ENCODE measurements at regions not wholly inside any gene's neighbourhood (a gene's known extent, or its start where the extent isn't known, plus 50 kb on each side); places are given as distances from the start of the nearest gene placed in this dataset.

GRCh38 chr6:21715180-21715579 is 121.6 kb downstream of the SOX4 start:
- H2AFZ ChIP-seq (ENCODE audit: control insufficient read depth, low read length), result no peak overlapping the region
- H3K9me1 ChIP-seq (ENCODE audit: control insufficient read depth, extremely low read depth, insufficient read depth, low read length), result no peaks in the 10 kb centered on the region
- DNase-seq (ENCODE audit: low read depth, low spot score) (no peak), FAIRE-seq (no peak)
- dilution Hi-C loops (cut with MboI; ENCODE audit: extremely low pct_ligation_motif_present, low sequenced_read_pairs), result no loop called here
- no peaks in the 10 kb centered on the region for H3K79me2 ChIP-seq (ENCODE audit: control insufficient read depth, insufficient read depth, low read length)
- no peaks in the 10 kb centered on the region for H4K20me1 ChIP-seq (ENCODE audit: control insufficient read depth, extremely low read depth, insufficient read depth, low read length)
- no peaks in the 10 kb centered on the region for H3K9me3 ChIP-seq (ENCODE audit: control insufficient read depth, low read depth, low read length)
- no peak overlapping the region for H3K4me2 ChIP-seq (ENCODE audit: control insufficient read depth, extremely low read depth, insufficient read depth, low read depth, low read length)
- H3K36me3 ChIP-seq (ENCODE audit: control insufficient read depth in 2 of 2, extremely low read depth in 1 of 2, insufficient read depth in 2 of 2, low read length in 2 of 2), result no peaks in the 10 kb centered on the region
- no peak overlapping the region for H3K4me3 ChIP-seq (ENCODE audit: control insufficient read depth in 2 of 3, extremely low read depth in 1 of 3, insufficient read depth in 2 of 3, low read depth in 1 of 3, low read length in 3 of 3)
- no peak for TF ChIP-seq EZH2 (IDR thresholded peaks at IDR 0.05; ENCODE audit: low read length)
- TF ChIP-seq CTCF (optimal IDR thresholded peaks at IDR 0.05 in 1 of 3, IDR thresholded peaks at IDR 0.05 in 1 of 3, conservative IDR thresholded peaks at IDR 0.05 in 1 of 3; ENCODE audit: extremely low read depth in 1 of 3, insufficient read depth in 2 of 3, low read length in 3 of 3), result no peak
- no peak overlapping the region for H3K9ac ChIP-seq (ENCODE audit: control insufficient read depth, extremely low read depth, insufficient read depth, low read length)
- H3K27ac ChIP-seq (ENCODE audit: control insufficient read depth, insufficient read depth, low read length), result no peak overlapping the region
- H3K27me3 ChIP-seq (ENCODE audit: control insufficient read depth, extremely low read depth, insufficient read depth, low read length), result no peaks in the 10 kb centered on the region
- no peaks in the 10 kb centered on the region for H3K4me1 ChIP-seq (ENCODE audit: control insufficient read depth, extremely low read depth, insufficient read depth, low read length)

- no peak overlapping the region for H3K27ac ChIP-seq (ENCODE audit: control insufficient read depth, insufficient read depth, low read length)
- FAIRE-seq, result no peak
- no peaks in the 10 kb centered on the region for H3K36me3 ChIP-seq (ENCODE audit: control insufficient read depth in 2 of 2, extremely low read depth in 1 of 2, insufficient read depth in 2 of 2, low read length in 2 of 2)
- H4K20me1 ChIP-seq (ENCODE audit: control insufficient read depth, extremely low read depth, insufficient read depth, low read length), result no peaks in the 10 kb centered on the region
- no peak overlapping the region for H3K9ac ChIP-seq (ENCODE audit: control insufficient read depth, extremely low read depth, insufficient read depth, low read length)
- H2AFZ ChIP-seq (ENCODE audit: control insufficient read depth, low read length), result no peak overlapping the region
- dilution Hi-C loops (cut with MboI; ENCODE audit: extremely low pct_ligation_motif_present, low sequenced_read_pairs), result no loop called here
- no peaks in the 10 kb centered on the region for H3K79me2 ChIP-seq (ENCODE audit: control insufficient read depth, insufficient read depth, low read length)
- H3K27me3 ChIP-seq (ENCODE audit: control insufficient read depth, extremely low read depth, insufficient read depth, low read length), result no peaks in the 10 kb centered on the region
- no peaks in the 10 kb centered on the region for H3K9me3 ChIP-seq (ENCODE audit: control insufficient read depth, low read depth, low read length)
- TF ChIP-seq EZH2 (IDR thresholded peaks at IDR 0.05; ENCODE audit: low read length), result no peak
- H3K4me1 ChIP-seq (ENCODE audit: control insufficient read depth, extremely low read depth, insufficient read depth, low read length), result no peaks in the 10 kb centered on the region
- no peak overlapping the region for H3K4me3 ChIP-seq (ENCODE audit: control insufficient read depth in 2 of 3, extremely low read depth in 1 of 3, insufficient read depth in 2 of 3, low read depth in 1 of 3, low read length in 3 of 3)
- no peak for DNase-seq (ENCODE audit: low read depth, low spot score)
- no peak overlapping the region for H3K4me2 ChIP-seq (ENCODE audit: control insufficient read depth, extremely low read depth, insufficient read depth, low read depth, low read length)
- no peaks in the 10 kb centered on the region for H3K9me1 ChIP-seq (ENCODE audit: control insufficient read depth, extremely low read depth, insufficient read depth, low read length)
Observed at GRCh38 chr6:21722510-21722909, 129.0 kb downstream of the SOX4 start.

- Histone ChIP-seq H3K27ac (ENCODE audit: control insufficient read depth, insufficient read depth, low read length) (no peak overlapping the region), H3K4me1 (ENCODE audit: control insufficient read depth, extremely low read depth, insufficient read depth, low read length) (peaks cover 6% of the 10 kb centered on the region), H3K9me3 (ENCODE audit: control insufficient read depth, low read depth, low read length) (no peaks in the 10 kb centered on the region), H3K36me3 (ENCODE audit: control insufficient read depth in 2 of 2, extremely low read depth in 1 of 2, insufficient read depth in 2 of 2, low read length in 2 of 2) (no peaks in the 10 kb centered on the region), H3K4me2 (ENCODE audit: control insufficient read depth, extremely low read depth, insufficient read depth, low read depth, low read length) (no peak overlapping the region), H3K9me1 (ENCODE audit: control insufficient read depth, extremely low read depth, insufficient read depth, low read length) (no peaks in the 10 kb centered on the region), H2AFZ (ENCODE audit: control insufficient read depth, low read length) (no peak overlapping the region), H3K27me3 (ENCODE audit: control insufficient read depth, extremely low read depth, insufficient read depth, low read length) (no peaks in the 10 kb centered on the region), H3K9ac (ENCODE audit: control insufficient read depth, extremely low read depth, insufficient read depth, low read length) (no peak overlapping the region), H3K79me2 (ENCODE audit: control insufficient read depth, insufficient read depth, low read length) (no peaks in the 10 kb centered on the region), H3K4me3 (ENCODE audit: control insufficient read depth in 2 of 3, extremely low read depth in 1 of 3, insufficient read depth in 2 of 3, low read depth in 1 of 3, low read length in 3 of 3) (no peak overlapping the region), H4K20me1 (ENCODE audit: control insufficient read depth, extremely low read depth, insufficient read depth, low read length) (no peaks in the 10 kb centered on the region)
- DNase-seq (ENCODE audit: low read depth, low spot score), result no peak
- dilution Hi-C loops (cut with MboI; ENCODE audit: extremely low pct_ligation_motif_present, low sequenced_read_pairs), result no loop called here
- TF ChIP-seq CTCF (optimal IDR thresholded peaks at IDR 0.05 in 1 of 3, IDR thresholded peaks at IDR 0.05 in 1 of 3, conservative IDR thresholded peaks at IDR 0.05 in 1 of 3; ENCODE audit: extremely low read depth in 1 of 3, insufficient read depth in 2 of 3, low read length in 3 of 3) (no peak), EZH2 (IDR thresholded peaks at IDR 0.05; ENCODE audit: low read length) (no peak)
- no peak for FAIRE-seq
Observed at GRCh38 chr6:21726676-21727075, 133.1 kb downstream of the SOX4 start.

Data from keratinocyte (primary cell).